CD4-positive, alpha-beta T cell treated with Interleukin-6 for 4 hours (primary cell): ENCODE measurements at regions not wholly inside any gene's neighbourhood (a gene's known extent, or its start where the extent isn't known, plus 50 kb on each side); places are given as distances from the start of the nearest gene placed in this dataset.
"Not testable (repeated sequence)": the region's sequence is repeated elsewhere in the genome, so short reads cannot be mapped to it uniquely, and the experiment has no call there.

ENCODE experiments used
- DNase-seq: peaks from one replicate; pipeline ENCODE4 v3.0.0-alpha.2; 2020; ENCODE audit warnings: mixed read lengths

DNA sequence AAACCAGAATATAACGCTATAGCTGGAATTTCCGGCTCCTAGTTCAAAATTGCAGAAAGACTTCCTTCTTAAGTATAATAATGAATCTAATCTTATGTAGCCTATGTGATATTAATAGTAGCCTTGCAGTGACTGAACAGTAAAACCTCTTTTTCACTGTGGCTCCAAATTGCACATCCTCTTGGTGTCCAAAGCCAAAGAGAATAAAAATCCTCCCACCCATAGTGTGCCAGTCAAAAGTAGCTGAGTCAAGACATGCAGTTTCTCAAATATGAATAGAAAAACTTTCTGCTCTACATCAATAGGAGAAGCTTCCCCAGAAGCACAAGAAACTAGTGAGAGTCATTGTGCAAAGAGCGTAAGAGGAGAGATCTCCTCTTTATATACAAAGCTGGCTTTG is 76.0 kb upstream of the PICALM start:
- DNase-seq, result no peak

DNA sequence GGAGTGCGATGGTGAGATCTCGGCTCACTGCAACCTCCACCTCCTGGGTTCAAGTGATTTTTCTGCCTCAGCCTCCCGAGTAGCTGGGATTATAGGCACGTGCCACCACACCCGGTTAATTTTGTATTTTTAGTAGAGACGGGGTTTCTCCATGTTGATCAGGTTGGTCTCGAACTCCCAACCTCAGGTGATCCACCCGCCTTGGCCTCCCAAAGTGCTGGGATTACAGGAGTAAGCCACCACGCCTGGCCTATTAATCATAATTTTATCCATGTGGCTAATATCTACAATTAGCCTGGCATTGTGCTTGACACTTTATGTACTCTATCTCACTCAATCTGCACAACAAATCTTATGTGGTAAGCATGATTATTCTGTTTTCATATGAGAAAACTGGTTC is 75.2 kb upstream of the PICALM start:
- DNase-seq, result not testable (repeated sequence)

DNA sequence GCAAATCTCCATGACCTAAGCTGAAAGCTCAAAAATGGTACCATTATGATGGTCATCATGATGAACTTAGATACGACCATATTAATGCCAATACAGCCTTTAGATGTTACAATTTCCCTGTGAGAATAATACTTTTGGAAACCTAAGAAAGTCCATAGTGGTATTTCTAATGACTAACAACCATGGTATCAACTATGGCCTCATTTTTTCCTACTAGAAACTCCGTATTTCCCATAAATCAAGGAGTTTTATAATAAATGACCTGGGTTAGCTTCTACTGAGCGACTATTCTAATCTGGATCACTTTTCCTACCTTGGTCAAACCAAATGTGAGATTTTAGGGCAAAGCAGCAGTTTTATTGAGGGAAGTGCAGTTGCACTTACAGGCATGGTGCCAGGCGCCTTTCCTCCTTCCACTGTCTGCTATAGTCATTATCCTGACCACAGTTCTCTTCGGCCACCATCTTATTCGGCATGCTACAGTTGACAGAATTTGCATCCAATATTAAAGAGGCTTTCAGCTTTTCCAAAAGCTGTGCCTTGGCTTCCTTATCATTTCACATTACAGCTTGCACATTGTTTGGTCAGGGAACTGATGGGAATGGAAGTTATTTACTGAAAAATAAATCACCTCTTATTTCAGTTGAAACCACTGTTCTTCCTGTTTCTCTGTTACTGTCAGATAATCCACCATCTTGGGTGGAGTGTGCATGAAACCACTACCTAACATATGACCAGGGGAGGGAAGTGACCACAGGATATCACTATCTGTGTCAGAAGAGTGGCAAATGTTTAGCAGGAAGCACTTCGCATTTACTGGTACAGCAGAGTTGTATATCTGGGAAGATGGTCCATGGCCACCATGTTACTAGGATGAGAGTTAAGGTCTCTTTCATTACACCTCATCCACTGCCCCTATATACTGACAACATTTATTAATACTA is 74.5 kb upstream of the PICALM start:
- DNase-seq, result peak; percentile 4

DNA sequence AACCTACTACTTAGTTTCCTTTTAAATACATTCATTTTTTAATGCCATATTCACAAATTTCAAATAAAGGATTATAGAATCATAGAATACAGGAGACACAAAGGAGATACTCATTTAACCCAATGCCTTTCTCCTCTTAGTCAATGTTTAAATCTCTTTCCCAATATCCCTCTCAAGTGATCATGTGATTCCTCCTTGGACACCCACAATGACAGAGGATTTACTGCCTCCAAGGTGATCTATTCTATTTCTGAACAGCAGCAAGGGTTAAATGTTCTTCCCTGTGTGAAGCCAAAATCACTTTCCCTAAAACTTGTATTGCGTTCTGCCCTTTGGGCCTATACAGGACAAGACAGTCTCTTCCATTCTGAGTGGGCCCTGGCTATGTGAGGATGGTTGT is 73.3 kb upstream of the PICALM start:
- DNase-seq, result no peak

DNA sequence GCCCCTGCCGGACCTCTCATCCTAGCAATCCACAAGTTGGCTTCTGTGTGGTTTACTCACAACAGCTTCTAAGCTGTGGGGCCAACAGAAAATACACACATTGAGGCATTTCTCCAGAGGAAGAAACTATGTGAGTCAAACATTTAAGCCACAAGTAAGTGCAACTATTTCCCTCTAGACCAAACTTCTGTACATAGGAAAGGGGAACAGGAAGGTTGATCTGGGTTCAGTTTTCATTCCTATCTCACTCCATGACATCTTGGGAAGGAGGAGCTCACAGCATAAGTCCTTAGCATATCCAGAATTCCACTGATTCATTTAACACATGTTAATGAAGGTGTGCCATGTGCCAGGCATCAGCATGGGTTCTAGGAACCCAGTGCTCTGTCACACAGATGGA is 72.8 kb upstream of the PICALM start:
- no peak for DNase-seq

DNA sequence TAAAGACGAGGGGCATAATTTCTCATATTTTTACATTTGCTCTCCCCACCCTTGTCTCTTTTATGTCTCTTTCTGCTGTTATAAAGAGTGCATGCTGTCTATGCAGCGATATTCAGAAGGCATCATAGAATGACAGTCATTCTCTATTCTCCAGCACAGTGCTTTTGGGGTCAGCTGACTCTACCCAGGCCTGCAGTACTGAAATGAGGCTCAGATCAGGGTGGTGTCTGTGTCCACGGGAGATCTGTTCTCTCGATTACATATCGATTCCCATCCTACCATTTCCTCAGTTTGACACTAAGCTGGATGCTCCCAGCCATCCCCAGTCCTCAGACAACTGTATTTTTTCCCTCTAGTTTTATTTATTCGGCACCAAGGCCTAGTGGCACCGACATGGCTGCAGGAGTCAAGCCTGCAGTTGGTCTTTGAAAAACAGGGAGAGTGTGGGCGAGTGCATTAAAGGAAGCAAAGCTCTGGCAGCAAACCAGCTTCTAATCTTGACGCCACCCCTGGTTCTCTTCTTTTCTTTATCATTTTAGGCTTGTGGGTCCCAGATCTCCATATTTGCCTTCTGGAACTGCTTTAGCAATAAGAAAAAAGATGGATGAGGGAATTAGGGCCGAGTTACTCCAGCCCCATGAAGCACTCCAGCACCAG is 71.6 kb upstream of the PICALM start:
- DNase-seq, result no peak

DNA sequence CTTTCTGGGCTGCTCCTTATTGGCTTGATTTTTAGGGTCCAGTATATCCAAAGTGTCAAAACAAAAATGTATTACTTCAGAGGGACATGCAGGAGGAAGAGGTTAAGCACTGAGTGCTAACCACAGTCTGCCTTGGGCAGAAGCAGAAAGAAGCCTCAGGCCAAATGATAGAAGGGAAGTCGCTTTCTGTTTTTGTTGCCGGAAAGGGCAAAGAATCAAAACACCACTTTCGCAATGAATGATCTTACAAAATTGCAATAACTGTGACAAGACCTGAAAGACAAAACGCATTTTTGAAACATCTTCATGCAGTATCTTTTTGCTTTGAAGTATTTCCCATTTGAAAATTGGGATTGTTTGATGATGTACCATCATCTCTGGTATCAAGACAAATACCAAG is 70.1 kb upstream of the PICALM start:
- peak; percentile 26 for DNase-seq

DNA sequence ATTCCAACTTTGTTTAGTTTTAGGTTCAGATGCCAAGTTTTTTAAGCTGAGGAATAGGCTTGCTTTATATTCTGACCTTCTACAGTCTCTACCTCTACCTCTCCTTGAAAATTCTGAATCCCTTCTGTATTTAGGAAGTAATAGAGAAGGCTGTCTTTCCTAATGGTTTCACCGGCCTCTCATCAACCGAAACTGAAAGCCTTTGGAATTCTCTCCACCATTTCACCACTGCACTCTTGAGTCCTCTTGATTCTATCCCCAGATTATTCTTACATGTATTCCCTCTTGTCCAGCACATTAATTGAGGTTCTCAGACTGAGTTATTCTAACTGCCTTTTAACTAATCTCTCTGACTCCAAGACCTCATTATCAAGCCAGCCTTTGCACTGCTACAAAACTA is 67.7 kb upstream of the PICALM start:
- no peak for DNase-seq

DNA sequence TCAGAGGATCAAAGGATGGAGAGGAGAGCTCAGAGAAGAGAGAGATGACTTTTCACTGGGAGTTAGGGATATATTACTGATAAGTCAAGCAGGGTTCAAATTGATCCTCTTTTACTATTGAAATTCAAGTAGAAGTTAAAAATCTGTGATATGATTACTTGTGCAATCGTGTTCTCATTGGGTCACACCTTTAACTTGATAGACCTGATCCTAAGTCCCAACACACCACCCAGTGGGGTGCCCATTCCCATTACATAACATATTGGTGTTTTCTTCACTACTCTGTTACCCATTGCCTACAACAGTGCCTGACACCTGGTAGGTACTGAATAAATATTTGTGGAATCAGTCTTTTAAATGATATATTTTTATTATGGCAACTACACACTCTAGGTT is 66.4 kb upstream of the PICALM start:
- no peak for DNase-seq

DNA sequence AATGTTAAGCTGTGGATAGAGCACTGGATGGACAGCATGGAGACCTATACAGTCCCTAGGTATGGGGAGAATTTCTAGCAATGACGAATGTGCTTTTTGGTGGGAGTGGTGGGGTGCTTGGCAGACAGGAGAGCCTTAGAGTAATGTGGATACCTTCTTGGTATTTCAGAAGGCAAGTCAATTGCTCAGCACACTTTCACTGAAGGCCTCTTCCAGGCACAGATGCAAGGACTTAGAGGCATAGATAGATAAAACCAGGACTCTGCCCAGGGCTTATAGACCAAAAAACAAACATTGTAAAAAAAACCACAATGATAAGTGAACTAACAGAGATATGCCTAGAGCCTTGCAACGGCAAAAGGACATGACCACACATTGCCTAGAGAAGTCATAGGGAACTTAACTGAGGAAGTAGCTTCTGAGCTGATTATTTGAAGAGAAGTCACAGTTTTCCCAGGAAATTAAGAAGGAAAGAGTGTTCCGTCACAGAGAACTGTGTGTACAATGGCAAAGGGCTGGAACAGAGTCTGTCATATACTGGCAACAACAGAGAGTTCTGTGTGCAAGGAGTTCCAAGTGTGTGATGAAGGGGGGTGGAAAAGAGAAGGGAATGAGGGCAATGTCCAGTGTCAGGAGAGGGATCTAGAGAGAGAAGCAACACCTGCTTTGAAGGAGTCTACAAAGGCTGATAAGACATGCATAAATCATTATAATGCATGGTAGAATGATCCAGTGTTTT is 65.9 kb upstream of the PICALM start:
- no peak for DNase-seq

DNA sequence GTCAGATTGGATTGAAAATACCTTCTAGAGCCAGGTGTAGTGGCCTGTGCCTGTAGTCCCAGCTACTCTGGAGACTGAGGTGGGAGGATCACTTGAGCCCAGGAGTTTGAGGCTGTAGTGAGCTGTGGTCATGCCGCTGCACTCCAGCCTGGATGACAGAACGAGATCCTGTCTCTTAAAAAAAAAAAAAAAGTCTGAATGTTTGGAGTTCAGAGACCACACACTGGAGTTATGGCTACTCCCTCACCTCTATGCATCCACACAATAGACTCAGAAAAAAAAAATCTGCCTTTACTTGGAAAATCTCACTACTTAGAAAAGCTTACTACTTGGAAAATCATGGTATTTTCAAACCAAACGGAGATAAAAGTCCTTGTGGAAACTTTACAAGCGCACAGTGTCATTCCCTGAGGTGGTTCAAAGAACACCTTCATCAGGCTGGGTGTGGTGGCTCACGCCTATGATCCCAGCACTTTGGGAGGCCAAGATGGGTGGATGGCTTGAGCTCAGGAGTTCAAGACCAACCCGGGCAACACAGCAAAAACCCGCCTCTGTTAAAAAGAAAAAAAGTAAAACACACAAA is 63.9 kb upstream of the PICALM start:
- no peak for DNase-seq

DNA sequence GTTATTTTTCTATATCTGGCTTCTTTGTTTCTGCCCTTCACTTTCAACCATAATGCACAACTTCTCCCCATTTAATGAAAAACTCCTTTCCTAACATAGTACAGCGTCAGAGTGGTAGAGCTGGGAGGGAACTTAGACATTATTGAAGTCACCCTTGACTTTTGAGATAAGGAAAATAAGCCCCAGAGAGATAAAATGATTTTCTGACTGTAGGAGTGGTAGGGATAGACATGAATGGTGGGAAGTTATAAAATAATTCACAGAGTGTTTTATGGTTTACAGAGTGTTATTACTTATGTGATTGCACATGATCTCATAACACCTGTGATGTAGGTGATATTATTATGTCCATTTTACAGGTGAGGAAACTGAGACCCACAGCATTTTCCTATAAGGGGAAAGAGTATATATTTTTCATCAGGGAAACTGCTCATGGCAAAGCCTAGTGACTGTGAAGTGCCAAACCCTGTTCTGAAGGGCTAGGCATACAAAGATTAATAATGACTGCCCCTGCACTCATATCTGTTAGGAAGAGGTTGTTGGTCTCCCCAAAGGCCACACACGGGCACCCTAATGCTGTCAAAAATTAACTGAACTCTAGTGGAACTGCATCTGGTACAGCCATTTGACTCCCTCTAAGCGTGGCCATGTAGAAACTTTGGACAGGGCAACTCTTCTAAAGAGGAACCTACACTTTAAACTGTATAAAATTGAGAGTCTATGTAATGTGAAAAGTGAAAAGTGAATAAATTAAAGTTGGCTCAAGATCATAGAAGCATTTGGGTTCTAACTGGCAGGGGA is 61.1 kb upstream of the PICALM start:
- DNase-seq, result no peak

DNA sequence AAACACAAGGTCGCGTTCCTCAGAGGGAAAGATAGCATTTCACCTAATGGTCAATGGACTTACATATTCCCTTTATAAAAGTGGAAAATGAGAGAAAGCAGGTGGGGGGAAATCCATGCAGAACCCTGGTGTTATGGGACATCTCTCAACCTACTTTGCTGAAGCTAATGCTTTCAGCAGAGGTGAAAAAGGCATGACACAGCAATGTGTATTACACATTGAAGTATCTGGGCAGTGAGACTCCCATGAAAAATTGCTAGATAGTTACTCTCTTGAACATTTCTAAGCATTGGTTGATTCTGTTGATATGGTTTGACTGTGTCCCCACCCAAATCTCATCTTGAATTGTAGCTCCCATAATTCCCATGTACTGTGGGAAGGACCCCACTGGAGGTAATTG is 60.0 kb upstream of the PICALM start:
- DNase-seq, result no peak

DNA sequence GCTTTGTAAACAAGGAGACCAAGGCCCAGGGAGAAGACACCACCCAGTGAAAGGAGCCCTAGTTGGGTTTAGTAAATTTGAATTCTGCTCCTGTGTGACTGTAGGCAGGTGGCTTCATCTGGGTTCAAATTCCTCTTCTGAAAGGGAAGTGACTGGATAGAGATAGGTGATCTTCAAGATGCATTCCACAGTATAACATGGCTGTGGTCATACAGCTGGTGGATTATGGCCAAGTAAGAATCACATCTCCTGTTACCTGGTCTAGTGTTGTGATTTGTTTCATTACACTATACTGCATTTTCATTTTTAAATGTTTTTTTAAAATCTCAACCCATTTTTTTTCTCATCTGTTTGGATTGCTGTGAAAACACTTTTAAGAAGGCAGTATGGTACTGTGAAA is 58.0 kb upstream of the PICALM start:
- DNase-seq, result no peak

DNA sequence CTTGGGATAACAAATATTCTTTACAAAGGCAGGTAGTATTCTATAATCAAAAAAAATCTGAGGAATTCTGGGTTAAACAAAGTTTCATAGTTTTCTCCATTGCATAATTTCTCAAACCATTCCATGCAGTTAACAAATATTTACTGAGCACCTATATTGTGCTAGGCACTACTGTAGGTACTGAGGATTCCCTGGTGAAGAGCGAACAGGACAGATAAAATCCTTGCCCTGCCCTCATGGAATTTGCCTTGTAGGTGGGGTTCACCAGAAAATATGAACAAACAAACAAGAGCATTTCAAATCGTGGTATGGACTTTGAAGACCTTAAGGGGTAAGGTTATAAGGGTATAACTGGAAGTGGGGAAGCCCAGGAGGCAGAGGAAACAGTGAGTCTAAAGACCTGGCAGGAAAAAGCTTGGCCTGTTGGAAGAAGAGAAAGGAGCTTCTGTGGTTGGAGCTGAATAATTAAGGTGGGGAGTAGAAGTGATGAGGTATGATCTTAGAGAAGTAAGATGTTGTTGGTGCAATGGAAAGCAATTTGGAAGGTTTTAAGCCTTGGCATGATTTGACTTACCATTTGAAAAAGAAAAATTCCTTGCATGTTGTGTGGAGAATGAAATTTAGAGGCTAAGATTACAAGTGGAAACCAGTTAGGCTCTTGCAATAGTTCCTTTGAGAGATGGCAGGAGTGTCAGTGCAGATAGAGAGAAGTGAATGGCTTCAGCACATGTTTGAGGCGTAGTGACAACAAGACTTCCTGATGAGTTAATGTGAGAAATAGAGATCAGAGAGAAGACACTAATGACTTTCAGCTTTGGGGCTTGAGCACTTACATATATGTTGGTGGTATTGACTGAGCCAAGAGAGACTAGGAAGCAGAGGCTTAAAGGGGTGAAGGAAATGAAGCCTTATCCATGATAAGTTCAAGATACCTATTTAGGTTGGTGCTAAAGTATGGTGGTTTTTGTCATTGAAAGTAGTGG is 55.7 kb upstream of the PICALM start:
- no peak for DNase-seq

DNA sequence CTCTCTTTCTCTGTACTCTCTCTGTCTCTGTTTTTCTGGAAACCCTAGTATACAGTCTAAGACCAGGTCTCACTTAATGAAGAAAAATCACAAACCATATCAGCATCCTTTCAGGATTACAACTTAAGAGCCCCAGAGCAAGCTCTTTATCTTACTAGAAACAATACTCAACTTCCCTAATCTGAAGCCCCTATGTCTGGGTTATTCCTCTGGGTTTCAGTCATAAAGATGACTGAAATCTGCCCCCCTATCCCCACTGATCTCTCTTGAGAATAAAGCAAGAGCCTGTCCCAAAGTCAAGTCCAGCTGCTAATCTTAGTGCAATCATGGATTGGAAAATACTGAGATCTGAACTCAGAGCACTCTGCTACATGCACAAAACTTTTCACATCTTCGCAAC is 53.9 kb upstream of the PICALM start:
- DNase-seq, result no peak

DNA sequence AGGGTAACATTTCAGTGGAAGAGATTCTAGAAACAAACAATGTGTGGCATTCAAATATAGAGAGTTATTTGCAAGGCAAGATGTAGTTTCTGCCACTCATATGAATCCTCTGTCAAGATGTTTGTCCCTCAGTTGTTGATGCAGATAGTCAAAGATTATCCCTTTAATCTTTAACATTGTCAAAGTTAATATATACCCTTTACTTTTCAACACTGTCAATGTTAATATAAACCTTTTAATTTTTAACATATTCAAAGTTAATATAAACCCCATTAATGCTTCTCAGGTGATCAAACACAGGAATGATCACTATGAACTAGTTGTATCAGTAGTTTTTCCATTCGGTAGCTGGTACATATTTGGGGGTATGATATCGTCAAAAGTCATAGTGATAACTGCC is 51.9 kb upstream of the PICALM start:
- no peak for DNase-seq

DNA sequence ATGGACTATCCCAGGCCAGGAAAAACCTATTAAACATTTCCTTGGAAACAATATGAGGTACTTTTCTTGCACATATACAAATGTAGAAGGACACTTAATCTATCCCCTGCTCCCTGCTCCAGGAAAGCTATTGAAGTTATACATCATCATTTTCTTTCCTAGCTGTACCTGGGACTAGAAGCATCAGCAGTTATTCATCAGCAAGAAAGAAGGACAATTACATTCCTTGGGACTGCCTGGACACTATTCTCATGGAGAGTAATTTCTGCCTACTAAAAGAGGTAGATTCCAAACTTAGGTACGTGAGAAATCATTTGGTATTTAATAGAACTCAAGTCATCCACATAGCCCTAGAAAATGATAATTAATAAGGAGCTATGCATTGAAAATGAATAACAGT is 51.0 kb upstream of the PICALM start:
- no peak for DNase-seq

DNA sequence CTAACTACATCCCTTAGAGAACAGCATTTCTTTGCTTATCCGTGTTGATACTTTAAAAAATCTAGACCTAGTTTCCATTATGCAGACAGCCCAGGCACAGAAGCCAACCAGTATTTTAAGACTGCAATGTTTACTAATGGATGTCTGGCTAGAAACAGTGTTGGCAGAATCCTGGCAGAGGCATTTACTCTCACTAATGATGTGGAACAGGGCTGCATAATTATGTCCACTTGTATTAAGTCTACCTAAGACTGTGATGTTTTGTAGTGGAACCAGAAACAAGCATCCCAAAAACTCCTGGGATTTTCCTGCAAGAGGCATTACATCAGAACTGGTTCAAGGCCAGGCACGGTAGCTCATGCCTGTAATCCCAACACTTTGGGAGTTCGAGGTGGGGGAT is 50.2 kb upstream of the PICALM start:
- DNase-seq, result no peak
